GM18909 (cell line): ENCODE measurements at regions not wholly inside any gene's neighbourhood (a gene's known extent, or its start where the extent isn't known, plus 50 kb on each side); places are given as distances from the start of the nearest gene placed in this dataset.
"Not testable (repeated sequence)": the region's sequence is repeated elsewhere in the genome, so short reads cannot be mapped to it uniquely, and the experiment has no call there.

Experiments
- ATAC-seq: cut with Tn5 transposase; IDR thresholded peaks from one replicate; pipeline ENCODE4 v1.9.1; 2021; ENCODE audit warnings: mild to moderate bottlenecking; ENCODE audit not compliant: unreplicated experiment, poor library complexity

DNA sequence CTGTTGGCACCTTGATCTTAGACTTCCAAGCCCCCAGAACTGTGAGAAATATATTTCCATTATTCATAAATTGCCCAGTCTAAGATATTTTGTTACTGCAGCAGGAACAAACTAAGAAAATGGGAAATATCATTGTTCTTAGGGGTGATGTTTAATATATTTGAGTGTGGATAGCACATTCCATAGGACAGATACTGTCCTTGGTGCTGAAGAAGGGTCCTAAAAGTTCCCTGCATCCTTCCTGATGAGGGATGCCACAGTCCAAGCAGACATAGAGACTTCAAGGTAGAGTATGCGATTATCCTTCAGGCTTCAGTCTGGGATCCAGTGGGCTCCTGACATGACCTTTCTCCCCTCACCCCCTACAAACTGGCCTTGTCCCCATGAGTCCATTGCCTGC, 689.0 kb downstream of the TDRD15 start:
- no peak for ATAC-seq

DNA sequence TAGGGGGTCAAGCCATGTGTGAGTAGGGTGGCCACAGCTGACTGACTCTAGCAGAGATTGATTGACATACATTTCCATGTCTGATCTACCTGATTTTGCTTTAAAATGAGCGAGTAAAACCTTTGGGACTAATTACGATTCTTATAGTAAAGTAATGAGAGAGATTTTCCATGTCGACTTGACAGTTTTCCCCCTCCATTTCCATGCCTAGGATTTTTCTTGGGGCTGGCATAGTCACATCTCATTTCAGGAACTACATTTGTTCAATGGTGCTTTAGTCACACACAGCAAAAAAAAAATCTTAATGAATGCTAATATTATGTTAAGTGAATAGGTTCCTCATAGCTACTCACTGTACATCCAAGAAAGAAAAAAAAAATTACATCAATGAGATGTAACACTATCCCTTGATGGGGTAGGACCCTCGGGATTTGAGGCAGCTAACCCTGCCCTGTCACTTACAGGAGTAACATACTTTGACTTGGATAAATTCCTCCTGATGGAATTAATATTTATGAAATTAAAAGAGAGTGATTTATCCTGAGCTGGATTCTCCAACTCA, 690.9 kb downstream of the TDRD15 start:
- ATAC-seq, result no peak

DNA sequence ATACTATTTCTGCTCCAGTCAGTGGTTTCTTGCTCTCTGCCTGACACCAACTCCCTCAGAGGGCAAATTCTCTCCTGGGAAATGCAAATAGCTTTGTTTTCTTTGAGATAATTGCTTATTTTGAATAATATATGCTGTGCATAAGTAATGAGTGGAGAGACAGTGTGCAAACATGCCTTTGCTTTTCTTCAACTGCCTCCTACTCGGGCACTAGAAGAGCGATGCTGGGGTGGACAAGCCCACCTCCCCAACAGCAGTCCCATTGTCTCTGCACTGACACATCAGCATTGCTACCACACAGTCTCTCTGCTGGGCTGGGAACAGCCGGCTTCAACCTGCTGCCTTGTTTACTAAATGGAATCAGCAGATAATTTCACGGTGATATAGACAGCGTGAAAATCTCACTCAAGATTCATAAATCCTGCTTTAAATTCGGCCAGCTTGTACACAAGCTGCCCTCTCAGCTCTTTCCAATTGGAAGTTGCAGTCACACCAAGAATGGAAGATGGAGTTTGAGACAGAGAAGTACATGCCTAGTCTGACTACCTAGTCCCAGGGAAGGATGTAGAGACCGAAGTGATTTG, 694.5 kb downstream of the TDRD15 start:
- ATAC-seq, result no peak

- ATAC-seq, result no peak
Observed at GRCh38 chr2:21819454-21819853, 695.7 kb downstream of the TDRD15 start.

DNA sequence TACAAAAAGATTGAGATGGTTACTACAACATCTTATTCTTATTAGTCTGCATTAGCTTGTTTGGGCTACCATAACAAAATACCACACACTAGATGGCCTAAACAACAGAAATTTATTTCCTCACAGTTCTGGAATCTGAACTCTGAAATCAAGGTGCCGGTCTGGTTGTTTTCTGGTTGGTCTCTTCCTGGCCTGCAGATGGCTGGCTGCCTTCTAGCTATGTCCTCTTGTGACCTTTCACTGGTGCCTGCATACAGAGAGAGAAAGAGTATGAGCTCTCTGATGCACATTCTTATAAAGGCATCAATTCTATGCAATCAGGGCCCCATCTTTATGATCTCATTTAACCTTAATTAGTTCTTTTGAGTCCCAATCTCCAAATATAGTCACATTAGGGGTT, 696.5 kb downstream of the TDRD15 start:
- ATAC-seq, result no peak

- no peak for ATAC-seq
Observed at GRCh38 chr2:21821672-21822227, 698.0 kb downstream of the TDRD15 start.

DNA sequence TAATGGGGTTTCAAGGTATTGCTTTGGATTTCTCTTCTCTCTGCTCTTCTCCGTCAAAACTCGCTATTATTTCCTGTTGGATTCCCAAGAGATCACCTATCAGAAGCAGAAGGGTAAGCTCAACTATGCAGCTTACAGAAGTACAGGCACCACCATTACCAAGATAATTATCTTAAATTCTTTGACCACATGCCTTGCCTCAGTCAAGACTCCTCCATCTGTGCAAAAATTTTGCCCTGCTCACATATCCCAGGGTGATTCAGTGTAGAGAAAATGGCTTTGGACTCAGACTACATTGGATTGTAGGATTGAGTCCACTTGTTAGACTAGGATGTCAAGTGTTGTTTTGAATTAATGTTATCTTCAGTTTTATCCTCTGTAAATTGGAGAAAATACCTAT, 698.7 kb downstream of the TDRD15 start:
- no peak for ATAC-seq

DNA sequence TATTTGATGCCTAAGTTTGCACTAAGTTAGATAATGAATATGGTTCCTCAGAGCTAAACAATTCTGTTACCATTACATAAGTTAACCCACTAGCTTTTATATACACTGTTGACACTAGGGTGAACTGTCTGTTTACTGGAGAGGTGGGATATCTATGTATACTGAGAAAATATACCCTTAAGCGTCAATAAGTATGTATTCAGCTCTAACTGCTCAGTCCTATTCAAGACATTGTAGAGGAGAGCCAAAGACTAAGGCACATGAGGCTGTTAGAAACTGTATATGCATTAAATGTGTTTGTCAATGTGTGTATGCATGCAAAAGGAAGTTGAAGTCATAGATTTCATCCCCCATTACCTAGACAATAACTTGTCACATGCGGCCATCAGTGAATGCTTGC, 710.0 kb downstream of the TDRD15 start:
- no peak for ATAC-seq

GRCh38 chr2:21836261-21836660, 712.5 kb downstream of the TDRD15 start:
- ATAC-seq, result no peak

DNA sequence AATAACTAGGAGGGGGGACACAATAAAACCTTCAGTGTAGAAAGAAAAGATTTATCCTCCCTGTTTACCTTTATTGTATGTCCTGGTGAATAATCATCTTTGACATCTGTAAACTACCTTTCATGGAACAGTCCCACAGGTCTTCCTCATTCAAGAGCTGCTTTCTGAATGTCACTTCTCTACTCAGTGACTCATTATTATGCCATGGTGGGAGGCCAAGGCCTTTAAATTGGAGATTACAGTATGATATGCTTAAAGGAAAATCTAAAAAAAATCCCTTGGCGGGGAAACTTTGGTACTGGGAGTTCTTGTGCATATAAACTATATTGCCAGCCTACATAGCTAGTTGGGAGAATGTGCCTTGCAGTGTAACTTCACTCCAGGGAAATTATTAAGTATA, 713.0 kb downstream of the TDRD15 start:
- ATAC-seq, result no peak

- no peak for ATAC-seq
Observed at GRCh38 chr2:21837168-21837960, 713.6 kb downstream of the TDRD15 start.

DNA sequence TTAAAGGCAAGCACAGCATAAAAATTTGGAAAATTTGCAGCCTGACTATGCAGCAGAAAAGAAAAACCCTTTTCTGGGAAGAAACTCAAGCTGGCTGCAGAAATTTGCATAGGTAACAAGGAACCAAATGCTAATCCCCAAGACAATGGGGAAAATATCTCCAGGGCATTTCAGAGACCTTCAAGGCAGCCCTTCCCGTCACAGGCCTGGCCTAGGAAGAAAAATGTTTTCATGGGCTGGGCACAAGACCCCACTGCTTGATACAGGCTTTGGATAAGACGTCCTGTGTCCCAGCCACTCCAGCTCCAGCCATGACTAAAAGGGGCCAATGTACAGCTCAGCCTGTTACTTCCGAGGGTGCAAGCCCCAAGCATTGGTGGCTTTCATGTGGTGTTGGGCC, 717.6 kb downstream of the TDRD15 start:
- no peak for ATAC-seq

- not testable (repeated sequence) for ATAC-seq
Observed at GRCh38 chr2:21850367-21850766, 726.6 kb downstream of the TDRD15 start.

DNA sequence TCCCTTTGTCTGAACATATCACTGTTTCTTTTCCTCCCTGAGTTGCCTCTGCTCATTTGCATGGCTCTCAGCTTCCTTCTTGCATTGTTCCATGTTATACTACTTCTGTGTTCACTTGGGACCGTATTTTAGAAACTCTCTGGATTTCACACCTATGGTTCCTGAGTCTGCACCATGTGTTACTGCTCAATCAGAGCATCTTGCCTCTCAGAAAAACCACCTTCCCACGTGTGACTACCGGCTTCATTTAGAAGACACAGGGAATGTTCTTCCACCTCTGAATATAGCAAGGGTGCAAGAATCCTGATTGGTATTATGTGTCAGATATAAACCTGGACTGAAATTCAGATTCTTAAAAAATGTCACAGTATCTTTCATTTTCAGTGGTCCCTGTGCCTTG, 731.2 kb downstream of the TDRD15 start:
- no peak for ATAC-seq

- ATAC-seq, result no peak
Observed at GRCh38 chr2:21856708-21857107, 732.9 kb downstream of the TDRD15 start.

DNA sequence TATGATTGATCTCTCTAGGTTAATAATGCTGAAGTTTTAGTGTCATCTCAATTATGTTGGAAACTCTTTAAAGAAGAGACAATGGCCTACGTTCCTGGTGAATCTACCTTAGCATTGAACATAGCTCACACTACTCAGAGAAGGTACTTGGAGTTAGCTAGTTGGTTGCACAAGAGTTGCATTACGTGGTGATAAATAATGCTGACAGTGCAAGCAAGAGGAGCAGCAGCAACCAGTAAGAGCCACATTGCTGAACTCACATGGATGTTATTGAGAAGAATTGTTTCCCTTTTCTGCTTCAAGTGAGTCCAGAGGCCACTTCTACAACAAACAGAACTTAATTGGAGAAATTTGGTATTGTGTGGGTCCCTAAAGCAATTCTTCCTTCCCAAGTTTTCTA, 737.1 kb downstream of the TDRD15 start:
- no peak for ATAC-seq

DNA sequence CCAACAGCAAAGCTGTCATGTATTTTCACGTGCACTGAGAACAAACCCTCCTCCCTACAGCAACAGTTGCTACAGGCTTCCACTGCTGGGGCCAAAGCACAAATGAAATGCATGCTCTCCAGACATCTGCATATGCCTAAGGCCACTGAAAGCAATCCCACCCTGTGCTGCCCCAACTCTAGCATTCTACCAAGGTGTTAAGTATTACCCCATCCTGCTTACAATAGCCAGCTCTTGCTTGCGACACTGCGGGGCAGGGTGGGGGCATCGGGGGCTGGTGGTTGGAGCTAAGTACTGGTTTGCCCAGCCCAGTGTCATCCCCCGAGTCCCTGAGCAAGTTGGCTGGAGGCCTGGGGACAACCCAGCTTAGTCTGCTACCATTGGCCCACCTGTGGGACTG, 742.5 kb downstream of the TDRD15 start:
- no peak for ATAC-seq

DNA sequence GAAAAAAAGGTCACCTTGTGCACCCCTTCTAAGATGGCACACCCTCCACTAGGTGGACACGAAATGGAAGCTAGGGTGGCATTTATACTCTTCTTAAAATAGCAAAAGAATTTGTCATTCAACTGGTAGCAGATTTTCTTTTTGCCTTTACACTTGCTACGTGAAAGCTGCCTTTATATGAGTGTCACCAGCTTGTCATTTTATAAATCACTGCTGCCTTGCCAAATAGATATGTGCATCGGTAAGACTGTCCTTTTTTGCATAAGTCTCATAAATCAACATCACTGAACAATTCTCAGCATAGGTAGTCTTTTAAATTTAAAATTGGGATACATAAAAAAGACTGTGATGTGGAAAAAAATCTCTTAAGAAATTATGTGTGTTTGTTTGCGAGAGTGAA, 764.1 kb downstream of the TDRD15 start:
- no peak for ATAC-seq

- ATAC-seq, result no peak
Observed at GRCh38 chr2:21890041-21890440, 766.3 kb downstream of the TDRD15 start.

GRCh38 chr2:21890716-21891115, 766.9 kb downstream of the TDRD15 start:
- ATAC-seq, result no peak

DNA sequence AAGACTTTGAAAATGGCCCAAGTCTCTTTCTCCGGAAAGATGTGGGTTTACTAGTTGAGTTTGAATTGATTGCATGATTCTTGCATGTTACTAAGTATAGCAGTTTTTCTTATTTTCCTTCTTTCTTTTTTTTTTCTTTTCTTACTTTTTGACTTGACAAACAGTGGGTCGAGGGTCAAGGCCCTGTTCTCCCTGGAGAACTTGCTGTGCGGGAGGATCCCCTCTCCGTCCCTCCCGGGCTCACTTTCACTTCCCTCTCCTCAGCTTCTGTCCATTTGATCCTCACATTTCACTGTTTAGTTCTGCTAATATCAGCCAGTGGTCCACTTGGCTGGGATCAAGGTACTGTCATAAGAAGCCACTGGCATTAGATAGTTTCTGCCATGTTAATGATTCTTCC, 767.4 kb downstream of the TDRD15 start:
- ATAC-seq, result no peak

DNA sequence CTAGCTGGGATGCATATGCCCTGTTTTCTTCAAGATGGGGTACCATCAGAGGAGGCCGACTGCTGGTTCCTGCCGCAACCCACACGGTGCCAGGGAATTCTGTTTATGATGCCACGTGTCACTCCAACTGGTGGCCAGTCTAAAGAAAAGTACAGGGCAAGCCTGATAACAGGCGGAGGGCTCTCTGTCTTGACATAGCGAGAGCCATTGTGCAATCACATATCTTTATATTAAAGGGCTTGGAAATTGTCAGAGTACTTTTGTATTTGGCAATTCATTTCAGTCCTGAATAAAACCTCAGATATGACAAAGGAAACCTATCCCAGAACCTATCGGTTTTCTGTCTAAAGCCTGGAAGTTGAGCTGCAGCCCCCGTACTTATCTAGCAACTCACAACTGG, 768.4 kb downstream of the TDRD15 start:
- ATAC-seq, result no peak
